Uterus (tissue), 2 donors: ENCODE measurements at regions not wholly inside any gene's neighbourhood (a gene's known extent, or its start where the extent isn't known, plus 50 kb on each side); places are given as distances from the start of the nearest gene placed in this dataset.

Source experiments
- CTCF ChIP-seq, 4 experiments: fragments of 200-600 bp in 2 of 4; fragments of 450-650 bp in 2 of 4; sonication (generic) in 2 of 4; IDR thresholded peaks; one replicate each; pipeline ENCODE4 v1.5.1; 2016 to 2019; ENCODE audit warnings: antibody characterized with exemption in 4 of 4, mild to moderate bottlenecking in 2 of 4, moderate library complexity in 1 of 4
- POLR2A ChIP-seq, 2 donors: fragments of 450-650 bp; IDR thresholded peaks; one replicate each; pipeline ENCODE4 v1.6.1; 2016; ENCODE audit warnings: antibody characterized with exemption in 2 of 2, mild to moderate bottlenecking in 1 of 2, moderate library complexity in 1 of 2

GRCh38 chr17:36854982-36855381, 82.3 kb upstream of the LHX1 start:
- TF ChIP-seq CTCF (IDR thresholded peaks at IDR 0.05) (no peak), POLR2A (IDR thresholded peaks at IDR 0.05) (no peak)
